Cerebellar cortex (tissue), 1 donor: ENCODE measurements at regions not wholly inside any gene's neighbourhood (a gene's known extent, or its start where the extent isn't known, plus 50 kb on each side); places are given as distances from the start of the nearest gene placed in this dataset.

ENCODE experiments used
- DNase-seq: peaks from one replicate; pipeline ENCODE4 v3.0.0-alpha.2; 2015; ENCODE audit warnings: low spot score

DNA sequence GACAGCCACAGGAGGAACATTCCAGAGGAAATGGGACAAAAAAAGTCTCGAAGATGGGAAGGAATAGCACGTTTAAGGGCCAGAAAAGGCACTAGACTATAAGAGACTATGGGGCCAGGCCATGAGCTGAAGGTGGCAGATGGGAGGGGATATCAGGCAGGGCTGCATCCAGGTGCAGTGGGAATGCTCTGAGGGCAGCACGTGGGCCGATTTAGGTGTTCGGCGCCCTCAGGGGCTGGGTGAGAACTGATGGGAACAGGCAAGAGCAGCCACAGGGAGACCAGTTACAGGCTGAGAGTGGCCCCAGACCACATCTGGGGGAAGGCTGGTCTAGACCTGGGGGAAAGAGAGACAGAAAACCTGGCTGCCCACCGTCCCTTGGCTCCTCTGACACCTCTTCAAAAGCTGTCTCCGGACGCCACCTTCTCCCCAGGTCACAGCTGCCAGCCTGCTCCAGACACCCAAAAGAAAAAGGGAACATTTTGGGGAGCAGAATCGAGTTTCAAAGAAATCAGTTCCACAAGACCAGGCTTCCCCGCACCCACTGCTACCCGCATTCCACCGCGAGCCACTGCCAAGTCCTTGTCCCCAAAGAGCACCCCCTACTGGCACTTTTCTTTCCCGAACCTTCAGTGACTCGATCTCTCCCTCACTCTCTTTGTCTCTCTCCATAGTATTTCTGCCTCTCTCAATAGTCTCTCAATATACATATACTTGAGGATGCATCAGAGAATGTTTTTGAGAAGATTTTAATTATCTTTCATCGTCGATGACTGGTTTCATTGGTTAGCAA lies 190.1 kb upstream of the AGAP1 start:
- no peak for DNase-seq

DNA sequence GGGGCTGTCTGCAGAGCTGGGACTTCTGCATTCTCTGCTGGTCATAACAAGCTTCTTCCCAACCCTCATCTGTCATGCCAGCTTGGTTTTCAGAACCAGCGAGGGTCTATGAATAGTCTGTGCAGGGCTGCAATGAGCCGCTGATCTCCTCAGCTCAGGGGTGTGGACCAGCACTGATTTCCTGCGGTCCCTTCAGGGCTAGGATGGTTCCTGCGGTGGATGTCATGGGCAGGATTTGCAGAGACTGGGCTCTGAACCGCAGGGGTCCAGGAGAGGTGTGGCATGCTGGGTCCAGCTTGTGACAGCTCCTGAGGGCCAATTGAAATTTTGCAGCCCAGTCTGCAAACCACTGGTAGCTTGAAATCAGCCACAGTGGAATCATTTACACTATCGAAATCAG lies 188.2 kb upstream of the AGAP1 start:
- no peak for DNase-seq

DNA sequence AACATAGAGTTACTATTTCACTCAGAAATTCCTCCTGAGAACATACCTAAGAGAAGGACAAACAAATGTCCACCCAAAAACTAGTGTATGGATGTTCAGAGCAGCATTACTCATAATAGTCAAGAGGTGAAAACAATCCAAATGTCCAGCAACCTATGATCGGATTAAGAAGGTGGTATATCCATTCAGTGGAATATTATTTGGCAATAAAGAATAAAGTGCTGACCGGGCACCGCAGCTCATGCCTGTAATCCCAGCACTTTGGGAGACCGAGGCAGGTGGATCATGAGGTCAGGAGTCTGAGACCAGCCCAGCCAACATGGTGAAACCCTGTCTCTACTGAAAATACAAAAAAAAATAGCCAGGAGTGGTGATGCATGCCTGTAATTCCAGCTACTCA lies 182.8 kb upstream of the AGAP1 start:
- no peak for DNase-seq

DNA sequence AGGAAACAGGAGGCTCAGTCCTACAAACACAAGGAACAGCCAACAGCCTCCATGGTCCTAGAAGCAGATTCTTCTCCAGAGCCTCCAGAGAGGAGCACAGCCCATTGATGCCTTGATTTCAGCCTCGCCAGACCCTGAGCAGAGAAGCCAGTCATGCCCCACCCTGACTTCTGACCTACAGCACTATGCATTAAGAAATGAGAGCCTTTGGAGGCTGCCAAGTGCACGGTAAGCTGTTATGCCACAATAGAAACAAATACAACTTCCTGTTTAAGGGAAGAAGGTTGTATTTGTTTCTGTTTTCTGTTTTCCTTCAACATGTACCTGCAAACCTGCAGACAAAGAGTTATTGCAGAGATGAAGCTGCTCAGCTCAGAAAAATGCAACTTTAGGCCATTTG lies 181.3 kb upstream of the AGAP1 start:
- no peak for DNase-seq

DNA sequence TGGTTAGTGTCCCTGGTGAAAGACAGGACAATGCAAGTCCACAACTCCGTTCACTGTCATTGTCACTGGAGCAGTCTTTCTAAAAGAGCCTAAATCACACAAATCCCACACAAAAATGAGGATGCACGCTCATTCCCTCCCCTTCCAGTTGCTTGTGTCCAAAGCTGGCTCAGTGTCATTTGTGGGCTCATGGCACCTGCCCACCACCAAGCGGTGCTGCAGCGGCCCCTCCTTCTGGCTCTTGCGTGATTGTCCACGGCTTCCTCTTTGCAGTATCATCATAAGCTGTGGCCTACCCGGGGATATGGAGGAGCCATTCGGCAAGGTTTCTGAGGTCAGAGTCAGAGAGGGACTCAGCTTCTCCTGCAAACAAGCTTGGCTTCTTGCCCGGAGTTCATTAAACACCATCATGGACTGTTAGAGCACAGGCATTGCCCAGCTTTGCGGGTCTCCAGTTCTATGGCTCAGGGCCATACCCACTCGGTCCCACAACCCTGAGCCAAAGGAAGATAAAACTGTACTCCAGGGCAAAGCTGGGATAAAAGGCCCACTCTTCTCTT lies 179.4 kb upstream of the AGAP1 start:
- DNase-seq = no peak

DNA sequence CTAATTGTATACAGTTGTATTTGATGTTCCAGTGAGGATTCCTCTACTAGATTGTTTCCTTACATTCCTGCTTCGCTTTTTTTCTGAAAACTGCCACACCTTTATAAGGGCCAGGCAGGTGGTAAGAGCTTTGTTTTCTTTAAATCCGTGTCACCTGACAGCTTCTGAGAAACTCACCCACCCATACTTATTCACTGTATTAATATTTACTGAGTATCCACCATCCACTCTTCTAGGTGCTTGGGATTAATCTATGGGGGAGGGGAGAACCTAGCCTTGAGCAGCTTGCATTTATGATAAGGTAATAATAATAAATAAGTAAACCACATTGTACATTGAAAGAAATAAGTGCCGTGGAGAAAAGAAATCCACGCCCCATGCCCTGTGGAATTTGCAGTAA lies 174.7 kb upstream of the AGAP1 start:
- DNase-seq = no peak

DNA sequence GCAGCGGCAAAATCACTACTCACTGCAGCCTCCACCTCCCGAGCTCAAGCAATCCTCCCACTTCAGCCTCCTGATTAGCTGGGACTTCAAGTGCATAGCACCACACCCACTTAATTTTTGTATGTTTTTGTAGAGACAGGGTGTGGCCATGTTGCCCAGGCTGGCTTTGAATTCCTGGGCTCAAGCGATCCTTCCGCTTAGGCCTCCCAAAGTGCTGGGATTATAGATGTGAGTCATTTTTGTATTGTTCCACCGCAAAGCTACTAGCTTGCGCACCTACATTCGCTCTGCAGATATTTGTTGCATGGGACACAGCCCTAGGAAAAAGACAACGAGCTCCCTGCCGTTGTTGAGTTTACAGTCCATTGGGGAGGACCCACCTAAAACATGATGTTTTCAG lies 173.5 kb upstream of the AGAP1 start:
- DNase-seq = no peak

DNA sequence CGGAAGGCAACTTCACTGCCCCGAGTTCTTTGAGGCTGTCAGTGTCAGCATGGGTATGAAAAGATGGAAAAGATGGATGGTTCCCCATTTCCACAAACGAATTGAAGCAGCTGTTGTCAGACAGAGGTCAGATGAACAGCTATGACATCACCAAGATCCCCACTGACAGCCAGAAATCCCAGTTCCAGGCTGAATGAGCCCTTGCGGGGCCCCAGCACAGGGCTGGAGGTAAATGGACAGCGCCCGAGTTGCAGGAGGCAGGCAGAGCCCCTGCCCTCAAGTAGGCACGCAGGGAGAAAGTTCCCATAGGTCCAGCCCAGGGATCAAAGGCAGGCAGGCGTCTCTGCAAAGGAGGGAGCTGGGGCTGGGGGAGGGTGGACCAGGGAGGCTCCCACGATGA lies 169.5 kb upstream of the AGAP1 start:
- DNase-seq = no peak

DNA sequence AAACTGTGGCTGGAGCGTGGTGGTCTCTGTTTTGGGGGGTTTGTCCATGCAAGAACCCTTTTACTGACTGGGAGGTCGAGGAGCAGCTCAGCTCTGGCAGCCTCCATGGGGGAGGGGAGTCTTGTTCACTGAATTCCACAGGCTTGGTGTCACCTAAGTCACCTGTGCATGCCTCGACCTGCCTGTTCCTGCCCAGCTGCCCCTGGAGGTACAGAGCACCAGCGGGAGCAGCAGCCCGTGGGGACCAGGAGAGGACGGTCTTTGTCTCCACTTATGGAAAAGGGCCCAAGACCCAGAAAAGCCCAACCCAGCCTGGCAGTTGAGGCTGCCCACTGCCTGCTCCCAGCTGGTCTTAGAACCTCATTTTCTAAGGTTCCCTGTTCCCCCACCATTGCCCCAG lies 168.7 kb upstream of the AGAP1 start:
- no peak for DNase-seq

DNA sequence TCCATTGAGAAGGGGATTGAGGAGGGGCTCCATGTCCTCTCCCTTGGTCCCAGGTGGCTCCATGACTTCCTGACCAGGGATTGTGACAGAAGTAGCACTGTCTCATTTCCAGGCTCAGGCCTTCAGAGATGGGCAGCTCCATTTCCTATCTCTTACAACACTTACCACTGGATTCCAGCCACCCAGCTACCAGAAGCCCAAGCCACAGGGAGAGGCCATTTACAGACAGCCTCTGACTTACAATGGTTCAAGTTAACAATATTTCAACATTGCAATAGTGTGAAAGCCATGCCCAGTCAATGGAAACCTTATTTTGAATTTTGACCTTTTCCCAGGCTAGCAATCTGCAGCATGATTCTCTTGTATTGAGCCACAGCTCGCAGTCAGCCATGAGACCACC lies 164.9 kb upstream of the AGAP1 start:
- DNase-seq = no peak

DNA sequence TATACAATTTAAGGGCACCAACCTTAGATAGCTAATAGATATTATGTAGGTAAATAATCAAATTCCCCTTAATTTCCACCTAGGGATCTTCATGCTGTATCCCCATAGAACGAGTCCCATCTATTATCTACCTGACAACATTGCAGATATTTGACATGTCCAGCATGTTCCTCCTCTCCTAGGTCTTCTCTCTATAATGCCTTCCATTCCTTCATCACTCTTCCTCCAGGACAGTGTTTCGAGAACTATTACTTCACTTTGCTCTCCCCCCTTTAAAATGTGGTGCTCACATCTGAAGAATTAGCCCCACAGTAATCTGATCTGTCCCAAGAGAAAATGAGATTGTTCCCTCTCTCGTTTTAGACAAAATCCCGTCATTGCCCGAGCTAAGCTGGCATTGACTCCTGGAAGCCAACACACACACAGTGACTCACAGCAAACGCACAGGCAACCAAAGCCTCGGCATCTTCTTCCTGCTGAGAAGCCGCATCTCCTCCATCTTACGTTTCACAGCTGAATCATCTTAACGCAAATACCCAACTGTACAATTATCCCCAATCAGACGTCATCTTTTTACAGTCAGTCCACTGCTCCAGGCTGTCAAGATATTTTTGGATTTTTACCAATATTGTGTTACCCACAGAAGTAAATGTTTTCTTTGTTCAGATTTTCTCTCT lies 162.9 kb upstream of the AGAP1 start:
- no peak for DNase-seq

DNA sequence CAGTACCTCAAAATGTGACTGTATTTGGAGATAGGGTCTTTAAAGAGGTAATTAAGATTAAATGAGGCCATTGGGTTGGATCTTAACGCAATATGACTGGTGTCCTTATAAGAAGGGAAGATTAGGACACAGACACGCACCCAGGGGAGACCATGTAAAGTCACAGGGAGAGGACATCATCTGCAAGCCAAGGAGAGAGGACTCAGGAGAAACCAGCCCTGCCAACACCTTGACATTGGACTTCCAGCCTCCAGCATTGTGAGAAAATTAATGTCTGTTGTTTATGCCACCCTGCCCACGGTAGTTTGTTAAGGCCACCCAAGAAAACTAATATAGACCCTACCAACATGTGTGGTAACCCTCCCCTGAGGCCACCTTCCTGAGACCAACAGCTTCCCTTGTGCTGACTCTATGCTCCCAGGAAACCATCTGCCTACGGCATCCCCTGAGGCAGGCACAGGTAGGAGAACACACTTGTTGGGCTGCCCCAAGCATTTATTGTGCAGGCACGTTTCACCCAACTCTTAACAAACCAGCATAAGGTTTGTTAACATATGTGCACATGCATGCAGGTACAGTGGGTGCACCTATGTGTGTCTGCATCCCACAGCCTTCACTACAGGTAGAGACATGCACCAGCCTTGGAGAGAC lies 161.5 kb upstream of the AGAP1 start:
- DNase-seq = no peak

DNA sequence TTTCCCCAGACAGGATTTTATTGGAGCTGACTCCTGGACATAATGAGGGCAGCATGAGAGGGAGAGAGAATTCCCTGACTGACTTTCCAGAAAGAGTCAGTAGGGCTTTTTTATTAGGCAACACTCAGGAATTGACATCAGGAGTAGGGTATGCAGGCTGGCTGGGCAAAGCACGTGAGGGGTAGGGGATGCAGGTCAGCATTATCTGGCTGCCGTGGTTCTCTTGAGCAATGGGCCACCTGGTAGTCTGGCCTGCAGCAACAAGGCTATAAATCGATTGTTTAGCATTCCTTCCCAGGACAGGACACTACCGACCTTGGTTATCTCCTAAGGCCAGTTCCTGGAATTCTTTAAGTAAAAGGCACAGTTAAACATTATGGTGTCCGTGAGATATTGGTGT lies 160.8 kb upstream of the AGAP1 start:
- no peak for DNase-seq

DNA sequence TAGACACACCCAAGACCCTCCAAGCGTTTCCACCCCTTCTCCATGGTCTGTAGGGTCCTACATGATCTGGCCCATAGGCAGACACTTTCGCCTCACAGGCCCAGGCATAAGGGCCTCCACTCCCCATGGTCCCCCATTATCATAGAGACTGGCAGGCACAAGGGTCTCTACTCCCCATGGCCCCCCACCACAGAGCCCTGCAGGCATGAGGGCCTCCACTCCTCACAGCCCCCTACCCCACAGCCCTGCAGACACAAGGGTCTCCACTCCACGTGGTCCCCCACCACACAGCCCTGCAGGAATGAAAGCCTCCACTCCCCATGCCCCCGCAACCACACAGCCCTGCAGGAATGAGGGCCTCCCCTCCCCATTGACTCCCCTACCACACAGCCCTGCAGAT lies 159.7 kb upstream of the AGAP1 start:
- no peak for DNase-seq

DNA sequence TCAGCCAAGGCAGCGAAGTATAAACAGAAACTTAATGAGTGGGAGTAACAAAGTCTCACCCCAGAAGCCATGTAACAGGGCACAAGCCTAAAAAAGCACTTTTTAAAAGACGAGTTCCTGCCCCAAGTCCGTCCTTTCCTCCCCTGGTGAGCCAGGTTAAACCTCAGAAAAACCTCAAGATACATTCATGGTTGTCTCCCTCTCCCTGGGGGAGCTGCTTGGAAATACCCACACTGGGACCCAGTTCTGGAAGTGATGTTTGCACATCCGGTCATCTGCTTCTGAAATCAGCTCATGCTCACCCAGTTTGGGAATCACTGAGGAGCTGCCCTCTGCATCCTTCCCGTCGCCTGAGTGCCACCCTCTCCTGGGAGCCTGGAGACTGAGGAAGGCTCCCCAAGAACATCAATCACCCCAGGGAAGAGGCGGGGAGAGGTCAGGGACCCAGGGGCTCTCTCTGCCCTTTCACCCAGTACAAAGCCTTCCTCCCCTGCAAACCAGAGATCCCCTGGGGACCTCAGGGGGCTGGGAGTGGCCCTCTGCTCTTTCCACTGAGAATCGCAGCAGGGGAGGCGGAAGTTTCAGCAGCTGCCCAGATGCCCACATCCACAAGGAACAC lies 150.6 kb upstream of the AGAP1 start:
- no peak for DNase-seq

DNA sequence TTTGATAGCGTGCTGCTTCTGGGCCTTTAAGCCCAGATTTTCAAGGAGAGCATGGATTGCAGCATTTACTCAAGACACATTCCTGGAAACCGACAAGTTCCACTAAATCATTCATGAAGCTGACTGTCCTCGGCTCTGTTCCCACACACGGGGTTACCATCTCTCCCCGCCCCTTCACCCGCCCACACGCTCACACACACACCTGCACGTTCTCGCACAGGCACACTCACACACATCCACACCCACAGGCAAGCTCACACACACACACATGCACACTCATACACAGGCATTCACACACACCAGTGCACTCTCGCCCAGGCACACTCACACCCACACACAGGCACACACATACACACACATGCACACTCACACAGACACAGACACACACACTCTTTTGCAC lies 150.0 kb upstream of the AGAP1 start:
- DNase-seq = no peak

DNA sequence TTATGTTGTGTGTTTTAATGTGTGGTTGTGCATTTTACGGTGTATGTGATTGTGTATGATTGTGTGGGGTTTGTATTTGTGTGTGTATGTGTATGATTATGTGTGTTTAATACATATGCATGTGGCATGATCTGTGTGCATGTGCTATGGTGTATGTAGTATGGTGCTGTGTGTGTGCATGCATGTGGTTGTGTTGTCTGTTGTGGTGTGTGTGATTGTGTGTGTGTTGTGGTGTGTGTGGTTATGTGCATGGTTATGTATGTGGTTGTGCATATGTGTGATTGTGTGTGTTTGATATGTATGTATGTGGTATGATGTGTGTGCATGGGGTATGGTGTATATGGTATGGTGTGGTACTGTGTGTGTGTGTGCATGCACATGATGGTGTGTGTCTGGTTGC lies 148.1 kb upstream of the AGAP1 start:
- DNase-seq = no peak

DNA sequence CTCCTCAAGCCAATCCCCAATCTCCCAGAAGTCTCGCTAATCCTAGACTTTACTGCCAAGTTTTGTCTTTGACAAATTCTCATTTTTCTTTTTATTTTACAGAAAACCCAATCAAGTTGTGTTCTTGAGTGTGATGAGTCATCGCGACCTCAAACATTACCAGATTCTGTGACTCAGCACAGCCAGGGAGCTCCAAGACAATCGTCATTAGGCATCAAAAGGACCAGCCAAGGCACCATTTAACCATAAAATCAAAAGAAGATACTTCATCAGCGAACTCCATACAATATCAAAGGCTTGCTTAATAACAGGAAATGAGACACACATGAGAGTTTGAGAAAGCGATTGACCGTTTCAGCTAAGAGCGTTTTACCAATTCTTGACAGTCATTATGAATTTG lies 146.2 kb upstream of the AGAP1 start:
- DNase-seq = no peak

DNA sequence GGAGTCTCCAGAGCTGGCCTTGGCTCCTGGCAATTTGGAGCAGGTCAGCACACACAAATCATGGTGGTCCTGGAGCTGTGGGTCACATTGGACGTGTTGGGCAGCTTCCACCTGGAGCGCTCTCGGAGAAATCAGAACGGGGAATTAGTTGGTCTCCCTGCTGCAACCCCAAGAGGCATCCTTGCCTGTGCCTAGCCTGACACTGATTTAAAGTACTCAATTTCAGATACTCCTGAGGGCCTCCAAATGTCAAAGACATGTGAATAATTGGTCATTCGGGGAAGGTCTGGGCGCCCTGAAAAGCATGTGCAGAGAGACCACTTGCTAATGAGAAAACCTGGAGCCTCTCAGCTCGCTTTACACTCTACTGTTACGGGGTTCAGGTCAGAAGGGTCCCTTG lies 145.5 kb upstream of the AGAP1 start:
- DNase-seq = no peak

DNA sequence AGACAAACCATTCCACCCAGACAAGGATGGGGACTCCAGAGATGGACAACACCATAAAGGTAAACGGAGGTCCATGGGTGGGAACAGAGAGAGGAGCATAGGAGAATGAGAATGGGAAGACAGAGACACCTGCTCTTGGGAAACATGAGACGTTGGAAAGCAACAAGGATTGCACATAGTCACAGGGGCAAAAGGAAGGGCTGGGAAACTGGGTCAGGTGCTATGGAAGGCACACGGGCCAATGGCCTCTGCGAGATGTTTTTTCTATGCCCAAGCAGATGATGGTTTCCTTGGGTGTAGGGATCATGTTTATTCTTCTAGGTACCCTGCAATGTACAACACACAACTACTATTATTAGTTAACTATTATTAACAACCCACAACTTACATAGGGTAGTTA lies 143.6 kb upstream of the AGAP1 start:
- DNase-seq = no peak

DNA sequence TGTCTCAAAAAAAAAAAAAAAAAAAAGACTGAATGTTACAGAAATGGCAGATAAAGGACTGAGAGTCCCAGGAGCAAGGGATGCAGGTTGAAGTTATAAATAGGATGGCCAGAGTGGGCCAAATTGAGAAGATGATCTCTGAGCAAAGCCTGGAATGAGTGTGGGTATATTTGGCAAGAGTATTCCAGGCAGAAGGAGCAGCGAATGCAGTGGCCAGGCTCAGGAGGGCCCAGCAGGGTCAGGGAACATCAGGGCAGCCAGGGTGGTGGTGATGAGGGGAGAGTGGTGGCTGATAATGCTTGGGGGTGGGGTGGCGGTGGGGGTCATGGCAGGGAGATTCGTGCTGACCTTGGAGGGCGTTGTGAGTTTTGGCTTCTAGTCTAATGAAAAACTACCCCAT lies 141.3 kb upstream of the AGAP1 start:
- peak; percentile 8 for DNase-seq

DNA sequence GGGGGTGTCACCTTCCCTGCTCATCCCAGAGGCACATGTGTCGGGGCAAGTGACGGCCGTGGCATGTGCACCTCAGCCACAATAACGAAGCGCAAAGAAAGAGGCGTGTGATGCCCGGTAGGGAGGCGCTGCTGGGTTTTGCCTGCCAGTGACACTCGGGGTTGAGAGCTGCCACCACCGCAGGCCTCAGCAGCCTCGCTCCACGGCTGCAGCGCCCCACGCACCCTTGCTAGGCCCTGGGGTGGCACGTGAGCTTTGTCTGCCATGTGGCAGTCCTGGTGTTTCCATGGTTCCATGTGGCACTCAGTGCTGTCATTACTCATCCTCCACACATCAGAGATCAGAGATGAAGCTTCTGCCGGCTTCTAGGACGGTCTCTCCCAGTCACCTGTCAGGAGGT lies 136.0 kb upstream of the AGAP1 start:
- DNase-seq = no peak

DNA sequence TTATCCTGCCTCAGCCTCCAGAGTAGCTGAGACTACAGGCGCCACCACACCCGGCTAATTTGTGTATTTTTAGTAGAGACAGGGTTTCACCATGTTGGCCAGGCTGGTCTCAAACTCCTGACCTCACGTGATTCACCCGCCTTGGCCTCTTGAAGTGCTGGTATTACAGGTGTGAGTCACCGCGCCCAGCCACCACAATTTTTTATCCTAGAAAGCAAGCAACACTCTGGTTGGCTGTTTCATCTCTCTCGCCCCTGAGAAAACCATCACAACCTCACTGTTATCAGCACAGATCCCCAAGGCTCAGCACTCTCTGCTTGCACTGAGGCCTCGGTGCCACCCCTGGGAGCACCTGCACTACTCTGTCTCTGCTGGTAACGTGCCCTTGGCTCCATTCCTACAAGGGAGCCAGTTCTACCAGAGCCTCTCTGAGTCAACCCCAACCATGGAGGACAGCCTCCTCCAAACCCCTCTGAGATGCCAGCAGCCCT lies 134.8 kb upstream of the AGAP1 start:
- no peak for DNase-seq
